Fibroblast of mammary gland (primary cell): ENCODE measurements at regions not wholly inside any gene's neighbourhood (a gene's known extent, or its start where the extent isn't known, plus 50 kb on each side); places are given as distances from the start of the nearest gene placed in this dataset.

Source experiments
- DNase-seq: peaks from one replicate; pipeline ENCODE4 v3.0.0-alpha.2; 2010; ENCODE audit warnings: low read depth
- H3K4me3 ChIP-seq: 2 replicates; pipeline ENCODE4 v1.5.1; 2011; ENCODE audit warnings: low read depth, mild to moderate bottlenecking, low read length, moderate library complexity; ENCODE audit not compliant: control insufficient read depth
- TF ChIP-seq, protein P1 (sequence below): conservative IDR thresholded peaks from 2 replicates; pipeline ENCODE4 v1.5.1; 2011; ENCODE audit warnings: low read depth, low read length, inconsistent platforms; ENCODE audit not compliant: control insufficient read depth, insufficient read depth

DNA sequence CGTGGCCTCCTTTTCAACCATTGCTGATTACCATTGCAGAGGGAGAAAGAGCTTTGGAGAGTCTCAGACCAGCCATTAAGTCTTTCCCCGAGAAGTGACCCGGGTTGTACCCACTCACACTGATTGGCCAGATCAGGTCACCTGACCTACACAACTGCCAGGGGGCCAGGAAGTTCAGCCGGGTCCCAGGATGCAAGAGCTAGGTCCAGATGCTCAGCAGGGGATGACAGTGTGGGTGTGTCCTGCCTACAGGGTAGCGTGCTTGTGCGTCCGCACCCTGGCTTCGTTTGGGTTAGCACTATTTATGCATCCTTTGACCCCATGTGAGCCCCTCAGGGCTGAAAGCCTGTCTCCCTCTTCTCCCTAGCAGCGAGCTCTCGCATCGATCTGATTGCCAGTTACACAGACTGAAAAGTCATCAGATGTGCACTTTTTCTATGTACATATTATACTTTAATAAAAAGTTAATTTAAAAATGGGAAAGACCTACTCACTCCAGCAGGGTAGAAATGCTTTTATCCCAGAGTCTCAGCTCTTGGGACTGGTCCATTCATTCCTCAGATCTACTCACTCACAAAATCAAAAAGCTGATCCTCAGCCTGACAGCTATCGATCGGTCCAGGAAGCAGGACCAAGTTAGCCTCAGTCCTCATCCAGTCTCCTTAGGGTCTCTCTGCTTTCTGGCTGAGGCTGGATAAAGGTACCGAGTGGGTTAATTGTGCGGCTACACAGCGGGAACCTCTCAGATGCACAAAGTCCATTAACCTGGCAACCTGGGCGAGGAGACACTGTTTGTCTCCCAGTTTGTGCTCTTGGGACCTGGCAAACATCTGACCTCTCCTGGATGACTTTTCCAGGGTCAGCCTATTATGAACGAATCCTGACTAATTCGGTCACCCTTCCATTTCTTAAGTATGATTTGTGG is 68.0 kb downstream of the SERPINA3 start:
- DNase-seq: no peak
- TF ChIP-seq, protein P1, sequence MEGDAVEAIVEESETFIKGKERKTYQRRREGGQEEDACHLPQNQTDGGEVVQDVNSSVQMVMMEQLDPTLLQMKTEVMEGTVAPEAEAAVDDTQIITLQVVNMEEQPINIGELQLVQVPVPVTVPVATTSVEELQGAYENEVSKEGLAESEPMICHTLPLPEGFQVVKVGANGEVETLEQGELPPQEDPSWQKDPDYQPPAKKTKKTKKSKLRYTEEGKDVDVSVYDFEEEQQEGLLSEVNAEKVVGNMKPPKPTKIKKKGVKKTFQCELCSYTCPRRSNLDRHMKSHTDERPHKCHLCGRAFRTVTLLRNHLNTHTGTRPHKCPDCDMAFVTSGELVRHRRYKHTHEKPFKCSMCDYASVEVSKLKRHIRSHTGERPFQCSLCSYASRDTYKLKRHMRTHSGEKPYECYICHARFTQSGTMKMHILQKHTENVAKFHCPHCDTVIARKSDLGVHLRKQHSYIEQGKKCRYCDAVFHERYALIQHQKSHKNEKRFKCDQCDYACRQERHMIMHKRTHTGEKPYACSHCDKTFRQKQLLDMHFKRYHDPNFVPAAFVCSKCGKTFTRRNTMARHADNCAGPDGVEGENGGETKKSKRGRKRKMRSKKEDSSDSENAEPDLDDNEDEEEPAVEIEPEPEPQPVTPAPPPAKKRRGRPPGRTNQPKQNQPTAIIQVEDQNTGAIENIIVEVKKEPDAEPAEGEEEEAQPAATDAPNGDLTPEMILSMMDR: no peak
- H3K4me3 ChIP-seq: no peak overlapping the region

DNA sequence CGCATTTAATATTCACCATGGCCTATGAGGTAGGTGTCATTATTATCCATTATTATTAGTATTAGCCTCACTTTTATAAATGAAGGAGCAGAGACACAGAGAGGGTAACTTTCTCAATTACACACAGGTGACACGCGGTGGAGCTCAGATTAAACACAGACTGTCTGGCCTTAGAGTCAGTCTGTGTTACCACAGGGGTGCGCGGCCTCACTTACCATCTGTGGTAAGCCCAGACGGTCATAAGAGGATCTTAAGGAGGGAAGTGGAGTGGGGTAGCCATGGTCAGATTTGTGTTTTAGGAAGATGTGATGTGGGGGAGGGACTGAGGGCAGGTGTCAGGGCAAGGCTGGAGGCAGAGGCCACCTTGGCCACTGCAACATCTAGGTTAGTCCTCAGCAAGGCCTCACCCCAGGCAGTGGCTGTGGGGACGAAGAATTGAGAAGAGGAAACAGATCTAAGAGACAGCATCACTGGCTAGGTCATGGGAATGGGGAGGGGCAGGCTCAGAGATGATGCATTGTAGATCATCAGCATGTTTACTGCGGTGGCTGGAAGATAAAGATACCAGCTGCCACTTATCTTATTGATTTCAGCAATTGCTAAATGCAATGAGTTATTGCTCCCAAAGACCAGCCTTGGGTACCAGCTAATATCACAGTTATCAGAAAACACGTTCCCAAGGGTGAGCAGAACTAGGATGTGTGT is 67.1 kb downstream of the SERPINA3 start:
- TF ChIP-seq, protein P1: no peak
- no peak overlapping the region for H3K4me3 ChIP-seq
- no peak for DNase-seq

DNA sequence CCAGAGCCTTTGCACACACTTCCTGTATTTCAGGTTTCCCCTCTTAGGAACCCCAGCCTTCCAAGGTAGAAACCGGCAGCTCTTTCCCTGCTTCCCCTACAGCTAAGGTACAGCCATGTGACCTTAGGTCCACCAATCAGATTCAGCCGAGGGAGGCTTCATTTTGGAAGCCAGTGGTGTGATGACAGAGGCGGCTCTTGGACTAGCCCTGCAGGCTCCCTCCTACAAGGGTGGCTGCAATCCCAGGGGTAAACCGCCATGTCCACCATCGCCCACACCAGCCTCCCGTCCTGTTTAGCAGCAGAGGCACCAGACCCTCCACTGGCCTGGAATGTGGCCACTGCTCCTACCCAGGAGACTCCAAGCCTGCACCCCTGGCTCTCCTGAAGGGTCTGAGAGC is 65.6 kb downstream of the SERPINA3 start:
- no peak overlapping the region for H3K4me3 ChIP-seq
- DNase-seq: no peak
- TF ChIP-seq, protein P1: no peak

- no peak overlapping the region for H3K4me3 ChIP-seq
- TF ChIP-seq, protein P1: no peak
- no peak for DNase-seq
Observed at GRCh38 chr14:94677213-94677612, 65.0 kb downstream of the SERPINA3 start.

- no peak overlapping the region for H3K4me3 ChIP-seq
- TF ChIP-seq, protein P1: no peak
- no peak for DNase-seq
Observed at GRCh38 chr14:94676495-94677185, 64.4 kb downstream of the SERPINA3 start.

DNA sequence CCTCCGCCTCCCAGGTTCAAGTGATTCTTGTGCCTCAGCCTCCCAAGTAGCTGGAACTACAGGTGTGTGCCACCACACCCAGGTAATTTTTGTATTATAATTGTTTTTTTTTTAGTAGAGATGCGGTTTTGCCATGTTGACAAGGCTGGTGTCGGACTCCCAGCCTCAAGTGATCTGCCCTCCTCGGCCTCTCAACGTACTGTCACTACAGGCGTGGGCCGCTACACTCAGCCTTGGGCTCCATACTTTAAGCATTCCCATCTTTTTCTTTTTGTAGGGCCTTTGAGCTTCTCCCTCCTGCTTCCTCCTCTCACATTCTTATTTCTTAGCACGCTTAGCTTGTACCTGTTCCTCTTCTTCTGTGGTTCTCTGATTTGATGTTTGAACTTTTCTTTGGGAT is 62.8 kb downstream of the SERPINA3 start:
- H3K4me3 ChIP-seq: no peak overlapping the region
- TF ChIP-seq, protein P1: no peak
- no peak for DNase-seq
